NCI-H2107 treated with DMSO at 0.1 percent for 48 hours (cell line): ENCODE measurements at regions not wholly inside any gene's neighbourhood (a gene's known extent, or its start where the extent isn't known, plus 50 kb on each side); places are given as distances from the start of the nearest gene placed in this dataset.
A peak's percentile ranks its signal among the peaks of the same experiment; 100 is the strongest.
"Not testable (repeated sequence)": the region's sequence is repeated elsewhere in the genome, so short reads cannot be mapped to it uniquely, and the experiment has no call there.

Experiments used
- DNase-seq: peaks from one replicate; lab custom pipeline; 2025; ENCODE audit not compliant: unreplicated experiment; lab: John Stamatoyannopoulos, UW

- DNase-seq = no peak
These were observed 51.5 kb upstream of the GRM3 start for GRCh38 chr7:86592185-86592584.

- DNase-seq = no peak
These were observed 69.7 kb upstream of the GRM3 start for GRCh38 chr7:86574006-86574405.

- DNase-seq = peak; percentile 14
These were observed 84.8 kb upstream of the GRM3 start for GRCh38 chr7:86558680-86559501.

GRCh38 chr7:86534641-86535040 lies 109.1 kb upstream of the GRM3 start:
- DNase-seq = no peak

- no peak for DNase-seq
These were observed 139.5 kb upstream of the GRM3 start for GRCh38 chr7:86504229-86504628.

- DNase-seq = no peak
These were observed 143.7 kb upstream of the GRM3 start for GRCh38 chr7:86499986-86500385.

GRCh38 chr7:86485827-86486226 lies 157.9 kb upstream of the GRM3 start:
- no peak for DNase-seq

GRCh38 chr7:86479144-86479543 lies 164.6 kb upstream of the GRM3 start:
- DNase-seq = no peak

- DNase-seq = no peak
These were observed 166.3 kb upstream of the GRM3 start for GRCh38 chr7:86477343-86477935.

GRCh38 chr7:86470763-86471162 lies 172.9 kb upstream of the GRM3 start:
- DNase-seq = no peak

GRCh38 chr7:86469680-86470295 lies 173.9 kb upstream of the GRM3 start:
- DNase-seq = peak; percentile 60

- no peak for DNase-seq
These were observed 189.0 kb upstream of the GRM3 start for GRCh38 chr7:86454753-86455152.

GRCh38 chr7:86453454-86453853 lies 190.3 kb upstream of the GRM3 start:
- no peak for DNase-seq

- DNase-seq = no peak
These were observed 194.9 kb upstream of the GRM3 start for GRCh38 chr7:86448856-86449255.

- no peak for DNase-seq
These were observed 198.4 kb upstream of the GRM3 start for GRCh38 chr7:86445285-86445684.

GRCh38 chr7:86444245-86444644 lies 199.5 kb upstream of the GRM3 start:
- DNase-seq = no peak

GRCh38 chr7:86440420-86440819 lies 203.3 kb upstream of the GRM3 start:
- not testable (repeated sequence) for DNase-seq

- DNase-seq = no peak
These were observed 205.7 kb upstream of the GRM3 start for GRCh38 chr7:86437951-86438450.

GRCh38 chr7:86431761-86432160 lies 211.9 kb upstream of the GRM3 start:
- no peak for DNase-seq

GRCh38 chr7:86411814-86412213 lies 231.9 kb upstream of the GRM3 start:
- DNase-seq = no peak

GRCh38 chr7:86407291-86407690 lies 236.4 kb upstream of the GRM3 start:
- DNase-seq = no peak

GRCh38 chr7:86391813-86392212 lies 251.9 kb upstream of the GRM3 start:
- DNase-seq = no peak
